ENCODE measurements at regions not wholly inside any gene's neighbourhood (a gene's known extent, or its start where the extent isn't known, plus 50 kb on each side); places are given as distances from the start of the nearest gene placed in this dataset.
"Not testable (repeated sequence)": the region's sequence is repeated elsewhere in the genome, so short reads cannot be mapped to it uniquely, and the experiment has no call there.

GRCh38 chr6:103783329-103783728, 1076.4 kb downstream of the HACE1 start:
- H3K4me1 ChIP-seq (ENCODE audit: insufficient read depth, low read length) = no peaks in the 10 kb centered on the region
- no peak overlapping the region for H3K4me3 ChIP-seq (ENCODE audit: low read length)

GRCh38 chr6:103769431-103769830, 1090.3 kb downstream of the HACE1 start:
- Histone ChIP-seq H3K9me3 (ENCODE audit: low read depth, low read length) (no peaks in the 10 kb centered on the region), H3K4me1 (ENCODE audit: insufficient read depth, low read length) (no peaks in the 10 kb centered on the region), H3K27me3 (ENCODE audit: insufficient read depth, low read length) (no peaks in the 10 kb centered on the region), H3K4me3 (ENCODE audit: low read length) (no peak overlapping the region)

More at GRCh38 chr6:103783329-103783728, 1076.4 kb downstream of the HACE1 start:
- Histone ChIP-seq H3K9me3 (ENCODE audit: low read depth, low read length) (no peaks in the 10 kb centered on the region), H3K27me3 (ENCODE audit: insufficient read depth, low read length) (no peaks in the 10 kb centered on the region)

- no peaks in the 10 kb centered on the region for H3K27me3 ChIP-seq (ENCODE audit: insufficient read depth, low read length)
- no peaks in the 10 kb centered on the region for H3K4me1 ChIP-seq (ENCODE audit: insufficient read depth, low read length)
- H3K4me3 ChIP-seq (ENCODE audit: low read length) = no peak overlapping the region
- H3K9me3 ChIP-seq (ENCODE audit: low read depth, low read length) = no peaks in the 10 kb centered on the region
Observed at GRCh38 chr6:103750603-103751002, 1109.1 kb downstream of the HACE1 start.

- no peaks in the 10 kb centered on the region for H3K27me3 ChIP-seq (ENCODE audit: insufficient read depth, low read length)
- H3K4me1 ChIP-seq (ENCODE audit: insufficient read depth, low read length) = no peaks in the 10 kb centered on the region
- H3K4me3 ChIP-seq (ENCODE audit: low read length) = no peak overlapping the region
- no peaks in the 10 kb centered on the region for H3K9me3 ChIP-seq (ENCODE audit: low read depth, low read length)
Observed at GRCh38 chr6:103734016-103734415, 1125.7 kb downstream of the HACE1 start.

- Histone ChIP-seq H3K9me3 (ENCODE audit: low read depth, low read length) (no peaks in the 10 kb centered on the region), H3K4me3 (ENCODE audit: low read length) (no peak overlapping the region), H3K4me1 (ENCODE audit: insufficient read depth, low read length) (no peaks in the 10 kb centered on the region), H3K27me3 (ENCODE audit: insufficient read depth, low read length) (no peaks in the 10 kb centered on the region)
Observed at GRCh38 chr6:103729658-103730057, 1130.1 kb downstream of the HACE1 start.

GRCh38 chr6:103723438-103724322, 1136.0 kb downstream of the HACE1 start:
- no peaks in the 10 kb centered on the region for H3K9me3 ChIP-seq (ENCODE audit: low read depth, low read length)
- H3K4me1 ChIP-seq (ENCODE audit: insufficient read depth, low read length) = no peaks in the 10 kb centered on the region
- H3K27me3 ChIP-seq (ENCODE audit: insufficient read depth, low read length) = no peaks in the 10 kb centered on the region
- no peak overlapping the region for H3K4me3 ChIP-seq (ENCODE audit: low read length)

- no peaks in the 10 kb centered on the region for H3K4me1 ChIP-seq (ENCODE audit: insufficient read depth, low read length)
- no peak overlapping the region for H3K4me3 ChIP-seq (ENCODE audit: low read length)
- H3K9me3 ChIP-seq (ENCODE audit: low read depth, low read length) = no peaks in the 10 kb centered on the region
- H3K27me3 ChIP-seq (ENCODE audit: insufficient read depth, low read length) = no peaks in the 10 kb centered on the region
Observed at GRCh38 chr6:103722683-103723082, 1137.0 kb downstream of the HACE1 start.

- Histone ChIP-seq H3K27me3 (ENCODE audit: insufficient read depth, low read length) (no peaks in the 10 kb centered on the region), H3K9me3 (ENCODE audit: low read depth, low read length) (no peaks in the 10 kb centered on the region), H3K4me1 (ENCODE audit: insufficient read depth, low read length) (no peaks in the 10 kb centered on the region), H3K4me3 (ENCODE audit: low read length) (no peak overlapping the region)
Observed at GRCh38 chr6:103721923-103722322, 1137.8 kb downstream of the HACE1 start.

GRCh38 chr6:103720393-103720792, 1139.3 kb downstream of the HACE1 start:
- Histone ChIP-seq H3K4me1 (ENCODE audit: insufficient read depth, low read length) (no peaks in the 10 kb centered on the region), H3K27me3 (ENCODE audit: insufficient read depth, low read length) (no peaks in the 10 kb centered on the region), H3K4me3 (ENCODE audit: low read length) (no peak overlapping the region), H3K9me3 (ENCODE audit: low read depth, low read length) (peaks cover 4% of the 10 kb centered on the region)

GRCh38 chr6:103719545-103719944, 1140.2 kb downstream of the HACE1 start:
- Histone ChIP-seq H3K9me3 (ENCODE audit: low read depth, low read length) (peaks cover 5% of the 10 kb centered on the region), H3K4me1 (ENCODE audit: insufficient read depth, low read length) (no peaks in the 10 kb centered on the region), H3K4me3 (ENCODE audit: low read length) (no peak overlapping the region), H3K27me3 (ENCODE audit: insufficient read depth, low read length) (no peaks in the 10 kb centered on the region)

GRCh38 chr6:103715269-103715668, 1144.5 kb downstream of the HACE1 start:
- peaks cover 5% of the 10 kb centered on the region for H3K9me3 ChIP-seq (ENCODE audit: low read depth, low read length)

GRCh38 chr6:103709236-103709635, 1150.5 kb downstream of the HACE1 start:
- not testable (repeated sequence) for H3K4me3 ChIP-seq (ENCODE audit: low read length); H3K27me3 ChIP-seq (ENCODE audit: insufficient read depth, low read length); H3K4me1 ChIP-seq (ENCODE audit: insufficient read depth, low read length); H3K9me3 ChIP-seq (ENCODE audit: low read depth, low read length)

More at GRCh38 chr6:103715269-103715668, 1144.5 kb downstream of the HACE1 start:
- H3K4me1 ChIP-seq (ENCODE audit: insufficient read depth, low read length) = no peaks in the 10 kb centered on the region
- H3K4me3 ChIP-seq (ENCODE audit: low read length) = no peak overlapping the region
- no peaks in the 10 kb centered on the region for H3K27me3 ChIP-seq (ENCODE audit: insufficient read depth, low read length)

GRCh38 chr6:103707596-103708325, 1152.0 kb downstream of the HACE1 start:
- no peaks in the 10 kb centered on the region for H3K9me3 ChIP-seq (ENCODE audit: low read depth, low read length)
- no peaks in the 10 kb centered on the region for H3K4me1 ChIP-seq (ENCODE audit: insufficient read depth, low read length)
- H3K27me3 ChIP-seq (ENCODE audit: insufficient read depth, low read length) = no peaks in the 10 kb centered on the region

GRCh38 chr6:103699769-103700168, 1160.0 kb downstream of the HACE1 start:
- no peak overlapping the region for H3K4me3 ChIP-seq (ENCODE audit: low read length)
- H3K4me1 ChIP-seq (ENCODE audit: insufficient read depth, low read length) = no peaks in the 10 kb centered on the region
- no peaks in the 10 kb centered on the region for H3K27me3 ChIP-seq (ENCODE audit: insufficient read depth, low read length)
- H3K9me3 ChIP-seq (ENCODE audit: low read depth, low read length) = no peaks in the 10 kb centered on the region

More at GRCh38 chr6:103707596-103708325, 1152.0 kb downstream of the HACE1 start:
- H3K4me3 ChIP-seq (ENCODE audit: low read length) = no peak overlapping the region

GRCh38 chr6:103687430-103687829, 1172.3 kb downstream of the HACE1 start:
- no peak overlapping the region for H3K4me3 ChIP-seq (ENCODE audit: low read length)
- H3K4me1 ChIP-seq (ENCODE audit: insufficient read depth, low read length) = no peaks in the 10 kb centered on the region
- no peaks in the 10 kb centered on the region for H3K9me3 ChIP-seq (ENCODE audit: low read depth, low read length)
- no peaks in the 10 kb centered on the region for H3K27me3 ChIP-seq (ENCODE audit: insufficient read depth, low read length)

Measured in mononuclear cell (primary cell).